NK-92 treated with Interleukin-12 subunit alpha and Interleukin-12 subunit beta, amount 100 ng/mL, for 24 hours (cell line): ENCODE measurements at regions not wholly inside any gene's neighbourhood (a gene's known extent, or its start where the extent isn't known, plus 50 kb on each side); places are given as distances from the start of the nearest gene placed in this dataset.
A peak's percentile ranks its signal among the peaks of the same experiment; 100 is the strongest.
"Not testable (repeated sequence)": the region's sequence is repeated elsewhere in the genome, so short reads cannot be mapped to it uniquely, and the experiment has no call there.

ENCODE experiments used
- DNase-seq: peaks from one replicate; lab custom pipeline; 2025; lab: John Stamatoyannopoulos, UW

GRCh38 chr3:17901893-17902292, 159.5 kb upstream of the TBC1D5 start:
- DNase-seq: no peak

- no peak for DNase-seq
Measured at GRCh38 chr3:17894434-17895060, 152.1 kb upstream of the TBC1D5 start.

- no peak for DNase-seq
Measured at GRCh38 chr3:17891139-17891856, 148.9 kb upstream of the TBC1D5 start.

GRCh38 chr3:17885986-17886385, 143.6 kb upstream of the TBC1D5 start:
- DNase-seq: no peak

- DNase-seq: no peak
Measured at GRCh38 chr3:17882981-17883380, 140.6 kb upstream of the TBC1D5 start.

- DNase-seq: no peak
Measured at GRCh38 chr3:17877299-17877698, 134.9 kb upstream of the TBC1D5 start.

GRCh38 chr3:17874636-17875035, 132.2 kb upstream of the TBC1D5 start:
- no peak for DNase-seq

- DNase-seq: no peak
Measured at GRCh38 chr3:17872457-17872856, 130.0 kb upstream of the TBC1D5 start.

- DNase-seq: no peak
Measured at GRCh38 chr3:17865631-17866030, 123.2 kb upstream of the TBC1D5 start.

GRCh38 chr3:17861476-17861875, 119.0 kb upstream of the TBC1D5 start:
- no peak for DNase-seq

GRCh38 chr3:17860840-17861471, 118.5 kb upstream of the TBC1D5 start:
- DNase-seq: not testable (repeated sequence)

GRCh38 chr3:17852217-17852616, 109.8 kb upstream of the TBC1D5 start:
- no peak for DNase-seq

- DNase-seq: no peak
Measured at GRCh38 chr3:17850448-17850847, 108.0 kb upstream of the TBC1D5 start.

GRCh38 chr3:17848102-17848501, 105.7 kb upstream of the TBC1D5 start:
- no peak for DNase-seq

- no peak for DNase-seq
Measured at GRCh38 chr3:17847156-17847555, 104.7 kb upstream of the TBC1D5 start.

GRCh38 chr3:17846466-17846865, 104.0 kb upstream of the TBC1D5 start:
- no peak for DNase-seq

- DNase-seq: no peak
Measured at GRCh38 chr3:17845026-17845812, 102.8 kb upstream of the TBC1D5 start.

- no peak for DNase-seq
Measured at GRCh38 chr3:17844236-17844635, 101.8 kb upstream of the TBC1D5 start.

- DNase-seq: peak; percentile 27
Measured at GRCh38 chr3:17841190-17841828, 98.9 kb upstream of the TBC1D5 start.

GRCh38 chr3:17840651-17841050, 98.2 kb upstream of the TBC1D5 start:
- no peak for DNase-seq

GRCh38 chr3:17840126-17840525, 97.7 kb upstream of the TBC1D5 start:
- no peak for DNase-seq

- DNase-seq: no peak
Measured at GRCh38 chr3:17836919-17837318, 94.5 kb upstream of the TBC1D5 start.
